GM12878 (cell line): ENCODE measurements at regions not wholly inside any gene's neighbourhood (a gene's known extent, or its start where the extent isn't known, plus 50 kb on each side); places are given as distances from the start of the nearest gene placed in this dataset.

Experiments
- BCL11A ChIP-seq: IDR thresholded peaks from 2 replicates; pipeline ENCODE4 v1.6.1; 2011; ENCODE audit warnings: low read depth, low read length
- CREB1 ChIP-seq: IDR thresholded peaks from 2 replicates; pipeline ENCODE4 v1.6.1; 2012; ENCODE audit warnings: low read depth, mild to moderate bottlenecking, inconsistent platforms
- CTCF ChIP-seq, 3 experiments: IDR thresholded peaks in 2 of 3; conservative IDR thresholded peaks in 1 of 3; 2 replicates each; pipeline ENCODE4 v1.5.1; 2011; ENCODE audit warnings: low read depth in 3 of 3, low read length in 3 of 3, mild to moderate bottlenecking in 3 of 3, control low read depth in 2 of 3, moderate library complexity in 2 of 3, inconsistent platforms in 1 of 3, mixed read lengths in 1 of 3; ENCODE audit not compliant: control insufficient read depth in 2 of 3, insufficient read depth in 1 of 3; ENCODE audit errors: extremely low read depth in 1 of 3
- E4F1 ChIP-seq: fragments of 450-650 bp; IDR thresholded peaks from 2 replicates; pipeline ENCODE4 v1.6.1; 2018; ENCODE audit warnings: borderline replicate concordance, mild to moderate bottlenecking; ENCODE audit not compliant: partially characterized antibody
- FOXM1 ChIP-seq: IDR thresholded peaks from 2 replicates; pipeline ENCODE4 v1.6.1; 2012; ENCODE audit warnings: low read depth, mild to moderate bottlenecking, inconsistent platforms, low read length, moderate library complexity
- KAT2A ChIP-seq: conservative IDR thresholded peaks from 2 replicates; pipeline ENCODE4 v1.6.1; 2011; ENCODE audit warnings: low read depth, low read length; ENCODE audit not compliant: control insufficient read depth
- MXI1 ChIP-seq: fragments of 150-350 bp; IDR thresholded peaks from 2 replicates; pipeline ENCODE4 v1.6.1; 2011; ENCODE audit warnings: low read depth, mild to moderate bottlenecking, inconsistent platforms, low read length, improper control_type of control experiment
- NBN ChIP-seq: fragments of 450-650 bp; IDR thresholded peaks from 2 replicates; pipeline ENCODE4 v1.6.1; 2016
- NR2C2 ChIP-seq: IDR thresholded peaks from 2 replicates; pipeline ENCODE4 v1.6.1; 2011; ENCODE audit warnings: borderline replicate concordance, low read depth; ENCODE audit not compliant: control insufficient read depth, insufficient read length
- PBX3 ChIP-seq: IDR thresholded peaks from 2 replicates; pipeline ENCODE4 v1.6.1; 2011; ENCODE audit warnings: mild to moderate bottlenecking, low read depth, low read length, moderate library complexity; ENCODE audit not compliant: insufficient replicate concordance
- RAD21 ChIP-seq: IDR thresholded peaks from 2 replicates; pipeline ENCODE4 v1.6.1; 2011; ENCODE audit warnings: mild to moderate bottlenecking, low read depth, low read length, moderate library complexity; ENCODE audit not compliant: insufficient read depth
- SPI1 ChIP-seq: IDR thresholded peaks from 2 replicates; pipeline ENCODE4 v1.6.1; 2011; ENCODE audit warnings: low read depth, mild to moderate bottlenecking, low read length, moderate library complexity, borderline replicate concordance; ENCODE audit not compliant: insufficient read depth
- ZSCAN29 ChIP-seq: fragments of 450-650 bp; IDR thresholded peaks from 2 replicates; pipeline ENCODE4 v1.6.1; 2017; ENCODE audit warnings: mild to moderate bottlenecking, moderate library complexity

GRCh38 chr18:24983566-24984139 is 368.3 kb downstream of the ZNF521 start:
- TF ChIP-seq MXI1 (no peak), CTCF (IDR thresholded peaks at IDR 0.05 in 2 of 3, conservative IDR thresholded peaks at IDR 0.05 in 1 of 3; ENCODE audit: control insufficient read depth in 2 of 3, extremely low read depth in 1 of 3, insufficient read depth in 1 of 3, low read depth in 3 of 3, low read length in 3 of 3) (no peak), E4F1 (no peak), KAT2A (no peak), PBX3 (no peak), FOXM1 (no peak), RAD21 (no peak), NBN (no peak), ZSCAN29 (no peak), CREB1 (no peak), BCL11A (no peak), SPI1 (no peak), NR2C2 (no peak)
